Activated naive CD4-positive, alpha-beta T cell treated with anti-CD3 and anti-CD28 coated beads for 36 hours (primary cell): ENCODE measurements at regions not wholly inside any gene's neighbourhood (a gene's known extent, or its start where the extent isn't known, plus 50 kb on each side); places are given as distances from the start of the nearest gene placed in this dataset.
A peak's percentile ranks its signal among the peaks of the same experiment; 100 is the strongest.

ENCODE experiments used
- CTCF ChIA-PET: fragments of 350-600 bp; sonication (Branson Sonifier 250); formaldehyde crosslinking; loops from one replicate; lab custom pipeline; 2021; ENCODE audit warnings: antibody characterized with exemption; lab: Charles Lee
- DNase-seq: peaks from one replicate; pipeline ENCODE4 v3.0.0-alpha.2; 2020
- H3K27ac Mint-ChIP-seq: one replicate; pipeline ENCODE4 v1.8.0; 2021; ENCODE audit warnings: mild to moderate bottlenecking, mixed read lengths
- H3K27me3 Mint-ChIP-seq: one replicate; pipeline ENCODE4 v1.8.0; 2021; ENCODE audit warnings: low read depth, mixed read lengths
- H3K36me3 Mint-ChIP-seq: one replicate; pipeline ENCODE4 v1.8.0; 2021; ENCODE audit warnings: low read depth, mixed read lengths
- H3K4me1 Mint-ChIP-seq: one replicate; pipeline ENCODE4 v1.8.0; 2021; ENCODE audit warnings: low read depth, mixed read lengths
- H3K4me3 Mint-ChIP-seq: one replicate; pipeline ENCODE4 v1.8.0; 2021; ENCODE audit warnings: mild to moderate bottlenecking, moderate library complexity, mixed read lengths
- H3K9me3 Mint-ChIP-seq: one replicate; pipeline ENCODE4 v1.8.0; 2021; ENCODE audit warnings: mixed read lengths
- intact Hi-C: fragments of 100-400 bp; cut with micrococcal nuclease; formaldehyde crosslinking; loops from one replicate; pipeline ENCODE4 v1.15.1; 2023

GRCh38 chr15:70442616-70443321 is 320.6 kb downstream of the UACA start:
- Mint-ChIP-seq H3K4me1 (peaks cover 12% of the 10 kb centered on the region), H3K4me3 (no peak overlapping the region), H3K36me3 (no peaks in the 10 kb centered on the region), H3K9me3 (no peaks in the 10 kb centered on the region), H3K27me3 (peaks cover 7% of the 10 kb centered on the region), H3K27ac (no peak overlapping the region)
- intact Hi-C loops = no loop called here
- no peak for DNase-seq
- CTCF ChIA-PET = no interaction called here

GRCh38 chr15:70442211-70442610 is 321.1 kb downstream of the UACA start:
- Mint-ChIP-seq H3K4me3 (no peak overlapping the region), H3K4me1 (peaks cover 7% of the 10 kb centered on the region), H3K27me3 (peaks cover 7% of the 10 kb centered on the region), H3K27ac (no peak overlapping the region), H3K9me3 (no peaks in the 10 kb centered on the region), H3K36me3 (no peaks in the 10 kb centered on the region)
- CTCF ChIA-PET = no interaction called here
- no peak for DNase-seq
- intact Hi-C loops = no loop called here

DNA sequence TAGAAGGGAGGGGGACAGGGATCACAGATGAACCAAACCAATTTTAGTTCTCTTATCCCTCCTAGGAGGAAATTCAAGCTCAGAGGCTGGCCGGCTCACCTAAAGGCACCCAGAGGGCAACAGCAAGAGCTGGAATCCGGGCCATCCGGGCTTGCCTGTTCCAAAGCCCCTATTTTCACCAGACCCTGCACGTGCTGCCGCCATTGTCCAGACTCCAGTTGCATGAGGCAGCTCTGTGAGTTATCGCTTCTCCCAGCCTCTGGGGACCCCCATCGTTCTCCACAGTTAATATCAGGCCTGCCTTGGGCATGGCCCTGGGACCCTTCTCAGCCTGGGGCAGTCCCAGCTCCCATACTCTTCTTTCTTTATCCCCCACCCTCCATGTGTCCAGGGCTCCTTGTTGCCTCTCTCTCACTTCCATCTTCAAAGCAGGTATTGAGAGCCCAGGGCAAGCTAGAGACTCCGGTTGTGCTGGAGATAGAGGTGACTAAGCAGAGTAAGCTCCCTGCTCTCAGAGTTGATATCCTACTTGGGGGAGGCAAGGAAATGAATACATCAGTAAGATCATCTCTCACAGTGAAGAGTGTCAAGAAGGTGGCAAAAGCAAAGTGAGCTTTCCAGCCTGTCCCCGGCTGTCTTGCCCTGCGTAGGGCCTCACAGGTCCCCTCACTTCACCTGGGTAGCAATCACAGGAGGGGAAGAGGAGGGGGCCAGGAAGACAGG is 322.8 kb downstream of the UACA start:
- H3K4me3 Mint-ChIP-seq = no peak overlapping the region
- no peak for DNase-seq
- no peaks in the 10 kb centered on the region for H3K9me3 Mint-ChIP-seq
- H3K4me1 Mint-ChIP-seq = peaks cover 18% of the 10 kb centered on the region
- CTCF ChIA-PET = interaction anchor here (0.6 to 1.2 kb wide), 3 partner anchors 27 to 692 kb away, joined by 3 to 5 read pairs (median 3); no protein-coding TSS in a partner anchor
- no peak overlapping the region for H3K27ac Mint-ChIP-seq
- H3K27me3 Mint-ChIP-seq = peaks cover 7% of the 10 kb centered on the region
- intact Hi-C loops = no loop called here
- no peaks in the 10 kb centered on the region for H3K36me3 Mint-ChIP-seq

DNA sequence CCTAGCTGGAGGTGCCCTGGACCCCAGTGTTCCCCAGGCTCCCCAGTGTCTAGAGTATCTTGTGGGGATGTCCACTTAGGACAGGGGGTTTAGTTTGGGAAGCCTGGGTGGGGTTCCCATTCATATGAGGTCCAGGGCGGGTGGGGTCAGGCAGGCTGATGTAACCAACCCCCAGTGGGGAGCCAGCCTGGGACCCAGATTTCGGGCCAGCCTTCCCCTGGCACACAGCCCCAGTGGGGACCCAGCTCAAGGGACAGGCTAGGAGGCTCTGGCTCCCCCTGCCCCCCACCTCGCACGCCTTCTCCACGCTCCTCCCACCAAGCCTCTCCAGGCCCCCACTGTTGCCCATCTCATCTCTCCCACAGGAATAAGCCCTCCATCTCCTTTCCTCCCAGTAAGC is 323.5 kb downstream of the UACA start:
- Mint-ChIP-seq H3K4me3 (no peak overlapping the region), H3K4me1 (peaks cover 25% of the 10 kb centered on the region), H3K27ac (no peak overlapping the region), H3K36me3 (no peaks in the 10 kb centered on the region), H3K9me3 (no peaks in the 10 kb centered on the region), H3K27me3 (peaks cover 7% of the 10 kb centered on the region)
- CTCF ChIA-PET = interaction anchor here (0.6 to 1.2 kb wide), 2 partner anchors 27 to 211 kb away, joined by 3 to 5 read pairs; no protein-coding TSS in a partner anchor
- no peak for DNase-seq
- intact Hi-C loops = no loop called here

GRCh38 chr15:70439304-70439877 is 324.0 kb downstream of the UACA start:
- intact Hi-C loops = no loop called here
- Mint-ChIP-seq H3K4me3 (no peak overlapping the region), H3K27ac (no peak overlapping the region), H3K9me3 (no peaks in the 10 kb centered on the region), H3K4me1 (peaks cover 27% of the 10 kb centered on the region), H3K36me3 (no peaks in the 10 kb centered on the region), H3K27me3 (peaks cover 7% of the 10 kb centered on the region)
- DNase-seq = no peak
- CTCF ChIA-PET = interaction anchor here (1.2 kb wide), 1 partner anchor 28 kb away, joined by 5 read pairs; no protein-coding TSS in a partner anchor

DNA sequence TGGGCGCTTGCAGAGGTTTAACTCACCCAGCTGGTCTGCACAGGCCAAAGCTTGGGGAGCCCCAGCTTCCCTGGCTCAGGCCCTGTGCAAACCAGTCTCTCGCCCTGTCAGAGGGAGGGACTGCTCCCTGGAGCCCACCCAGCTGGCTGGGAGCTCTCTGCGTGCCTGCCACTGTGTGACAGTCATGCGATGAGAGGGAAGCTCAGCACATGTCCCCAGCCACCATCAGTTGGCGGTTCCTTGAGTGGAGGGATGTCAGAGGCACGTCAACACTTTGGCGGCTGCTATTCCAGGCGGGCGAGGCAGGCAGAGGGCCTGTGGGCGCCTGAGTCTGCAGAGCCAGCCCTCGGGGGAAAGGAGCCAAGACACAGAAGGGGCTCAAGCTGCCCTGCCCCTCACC is 324.6 kb downstream of the UACA start:
- H3K4me3 Mint-ChIP-seq = no peak overlapping the region
- no peak for DNase-seq

DNA sequence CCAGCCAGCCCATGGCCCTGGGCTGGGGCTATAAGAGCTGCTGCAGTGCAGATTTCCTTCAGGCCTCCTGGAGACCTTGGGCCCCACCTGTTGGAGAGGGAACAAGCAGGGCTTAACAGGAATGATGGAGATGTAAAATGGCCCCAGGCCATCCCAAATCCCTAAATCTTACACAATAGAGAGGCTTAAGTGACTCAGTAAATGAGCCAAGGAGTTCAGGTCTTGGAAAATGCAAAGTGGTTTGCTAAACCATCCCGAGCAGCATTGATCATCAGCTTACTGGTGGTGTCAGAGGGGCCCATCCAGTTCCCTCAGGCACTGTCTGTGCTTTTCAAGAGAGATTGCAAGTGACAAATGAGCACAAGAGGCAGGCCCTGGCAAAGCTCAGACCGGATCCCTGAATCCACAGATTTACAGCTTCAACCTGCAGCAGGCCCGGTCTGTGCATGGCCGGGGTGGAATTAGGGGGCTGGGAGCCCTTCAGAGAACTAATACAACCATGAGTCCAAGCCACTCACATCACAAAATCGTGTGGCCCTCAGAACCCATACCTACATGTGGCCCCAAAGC is 325.4 kb downstream of the UACA start:
- CTCF ChIA-PET = no interaction called here
- Mint-ChIP-seq H3K9me3 (no peaks in the 10 kb centered on the region), H3K4me3 (no peak overlapping the region), H3K4me1 (peaks cover 27% of the 10 kb centered on the region), H3K27me3 (peaks cover 5% of the 10 kb centered on the region), H3K27ac (no peak overlapping the region), H3K36me3 (no peaks in the 10 kb centered on the region)
- intact Hi-C loops = no loop called here
- DNase-seq = no peak

More for the DNA sequence above, 324.6 kb downstream of the UACA start:
- Mint-ChIP-seq H3K27ac (no peak overlapping the region), H3K36me3 (no peaks in the 10 kb centered on the region), H3K27me3 (peaks cover 7% of the 10 kb centered on the region), H3K4me1 (peaks cover 27% of the 10 kb centered on the region), H3K9me3 (no peaks in the 10 kb centered on the region)
- intact Hi-C loops = no loop called here
- CTCF ChIA-PET = no interaction called here

GRCh38 chr15:70437089-70437488 is 326.3 kb downstream of the UACA start:
- Mint-ChIP-seq H3K27me3 (no peaks in the 10 kb centered on the region), H3K36me3 (no peaks in the 10 kb centered on the region), H3K4me3 (no peak overlapping the region), H3K27ac (no peak overlapping the region), H3K9me3 (no peaks in the 10 kb centered on the region), H3K4me1 (peaks cover 27% of the 10 kb centered on the region)
- DNase-seq = no peak
- intact Hi-C loops = no loop called here
- CTCF ChIA-PET = no interaction called here

GRCh38 chr15:70436428-70436827 is 326.9 kb downstream of the UACA start:
- peak; percentile 50 for DNase-seq
- H3K4me1 Mint-ChIP-seq = peaks cover 27% of the 10 kb centered on the region
- H3K36me3 Mint-ChIP-seq = no peaks in the 10 kb centered on the region
- intact Hi-C loops = no loop called here
- no peaks in the 10 kb centered on the region for H3K27me3 Mint-ChIP-seq
- H3K4me3 Mint-ChIP-seq = no peak overlapping the region
- no peaks in the 10 kb centered on the region for H3K9me3 Mint-ChIP-seq
- no peak overlapping the region for H3K27ac Mint-ChIP-seq
- CTCF ChIA-PET = interaction anchor here (1.4 kb wide), 1 partner anchor 31 kb away, joined by 4 read pairs; no protein-coding TSS in a partner anchor

- Mint-ChIP-seq H3K9me3 (no peaks in the 10 kb centered on the region), H3K4me3 (no peak overlapping the region), H3K27me3 (no peaks in the 10 kb centered on the region), H3K36me3 (no peaks in the 10 kb centered on the region), H3K27ac (no peak overlapping the region), H3K4me1 (peaks cover 27% of the 10 kb centered on the region)
- intact Hi-C loops = no loop called here
- no peak for DNase-seq
- CTCF ChIA-PET = interaction anchor here (1.4 kb wide), 1 partner anchor 31 kb away, joined by 4 read pairs; no protein-coding TSS in a partner anchor
Observed at GRCh38 chr15:70435872-70436271, 327.5 kb downstream of the UACA start.

DNA sequence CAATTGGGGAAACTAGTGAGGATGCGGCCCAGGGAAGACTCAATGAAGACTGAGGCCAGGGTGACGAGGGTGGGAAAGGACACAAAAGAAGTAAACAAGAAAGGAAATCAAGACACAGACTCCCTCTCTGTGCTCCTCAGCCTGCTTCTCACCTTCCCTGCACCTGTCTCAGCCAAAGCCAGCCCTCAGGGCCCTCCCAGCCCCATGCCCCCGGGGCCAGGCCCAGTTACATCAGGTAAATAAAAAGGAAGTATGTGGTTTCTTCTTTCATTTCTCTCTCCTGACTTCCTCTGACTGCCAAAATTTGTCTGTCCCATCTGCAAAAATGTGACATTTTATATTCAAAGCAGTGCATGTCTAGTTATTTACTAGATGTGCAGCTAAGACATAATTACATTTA is 328.0 kb downstream of the UACA start:
- DNase-seq = no peak
- H3K36me3 Mint-ChIP-seq = no peaks in the 10 kb centered on the region
- H3K27ac Mint-ChIP-seq = no peak overlapping the region
- no peak overlapping the region for H3K4me3 Mint-ChIP-seq
- CTCF ChIA-PET = interaction anchor here (1.4 kb wide), 1 partner anchor 32 kb away, joined by 4 read pairs; no protein-coding TSS in a partner anchor
- intact Hi-C loops = no loop called here
- H3K4me1 Mint-ChIP-seq = peaks cover 27% of the 10 kb centered on the region
- no peaks in the 10 kb centered on the region for H3K9me3 Mint-ChIP-seq
- no peaks in the 10 kb centered on the region for H3K27me3 Mint-ChIP-seq

DNA sequence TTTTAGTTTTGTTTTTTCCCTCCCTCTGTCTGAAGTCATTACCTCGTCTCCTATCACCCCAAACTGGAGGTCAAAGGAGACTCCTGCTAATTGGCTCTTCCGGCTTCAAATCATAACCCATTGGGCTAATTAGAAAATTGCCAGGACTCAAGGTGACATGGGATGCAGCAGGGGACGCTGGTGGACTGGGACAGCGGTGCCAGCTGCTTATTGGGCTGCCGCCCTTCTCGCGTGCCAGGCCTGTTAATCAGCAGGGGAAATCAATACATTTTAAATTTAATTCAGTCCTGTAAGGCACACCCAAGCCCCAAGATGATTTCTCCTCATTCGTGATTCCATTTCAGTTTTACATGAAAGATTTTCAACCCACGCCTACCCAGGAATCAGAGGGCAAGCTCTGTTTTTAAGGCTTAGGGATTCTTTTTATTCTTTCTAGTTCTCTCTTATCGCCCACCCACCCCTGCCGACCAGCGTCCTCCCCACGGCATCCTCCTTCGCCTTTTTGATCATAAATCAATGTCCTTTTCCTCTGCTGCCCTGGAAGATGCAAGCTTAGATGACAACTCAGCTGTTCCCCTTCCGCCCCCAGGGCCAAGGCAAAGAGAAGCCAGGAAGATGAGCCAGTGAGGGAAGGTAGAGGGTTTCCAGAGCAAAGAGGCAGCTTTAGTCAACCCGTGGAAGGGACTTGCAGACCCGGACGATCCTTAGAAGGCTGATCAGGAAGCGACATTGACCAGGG is 329.6 kb downstream of the UACA start:
- CTCF ChIA-PET = no interaction called here
- H3K9me3 Mint-ChIP-seq = no peaks in the 10 kb centered on the region
- no peaks in the 10 kb centered on the region for H3K36me3 Mint-ChIP-seq
- H3K4me1 Mint-ChIP-seq = peaks cover 20% of the 10 kb centered on the region
- H3K27me3 Mint-ChIP-seq = no peaks in the 10 kb centered on the region
- no peak overlapping the region for H3K4me3 Mint-ChIP-seq
- no peak overlapping the region for H3K27ac Mint-ChIP-seq
- intact Hi-C loops = no loop called here
- DNase-seq = no peak
